HepG2 (cell line): ENCODE measurements at regions not wholly inside any gene's neighbourhood (a gene's known extent, or its start where the extent isn't known, plus 50 kb on each side); places are given as distances from the start of the nearest gene placed in this dataset.

Experiments
- ATAC-seq: fragments of 200-7000 bp; cut with Tn5 transposase; 3 replicates; pipeline ENCODE4 v1.9.1; 2020; ENCODE audit warnings: mild to moderate bottlenecking, moderate library complexity
- BruUV-seq: library from RNA; stranded (reverse); fragments of 400-500 nt; replicated peaks from 2 replicates; lab custom pipeline; 2021; lab: Mats Ljungman, UMichigan
- CTCF ChIA-PET: fragments of 300-600 bp; formaldehyde crosslinking; extraction: SDS; loops from one replicate; lab custom pipeline; 2021; ENCODE audit warnings: low total read pairs, inconsistent platforms, low intra/inter-chr PET ratio; lab: Yijun Ruan, JAX
- POLR2A ChIA-PET: fragments of 350-600 bp; sonication (Branson Sonifier 250); formaldehyde crosslinking; loops from one replicate; lab custom pipeline; 2020; ENCODE audit warnings: antibody characterized with exemption, inconsistent platforms; lab: Yijun Ruan, JAX
- DNase-seq: peaks from one replicate; pipeline ENCODE4 v3.0.0-alpha.2; 2015; ENCODE audit warnings: low spot score
- FAIRE-seq: peaks from 3 replicates; lab custom pipeline; 2011; peaks lifted over from hg19 to GRCh38; lab: Jason Lieb, UNC
- H2AFZ ChIP-seq: one replicate; pipeline ENCODE4 v1.6.1; 2011; ENCODE audit warnings: low read length, inconsistent platforms
- H3K27ac ChIP-seq: fragments of 300-600 bp; 3 replicates; pipeline ENCODE4 v1.8.0; 2011; ENCODE audit warnings: mixed run types, mild to moderate bottlenecking, mixed read lengths, low read length, inconsistent platforms; ENCODE audit not compliant: insufficient read depth; ENCODE audit errors: extremely low read length
- H3K27me3 ChIP-seq, 2 experiments: fragments of 200-600 bp in 1 of 2; 2 replicates in 1 of 2; 3 replicates in 1 of 2; pipeline versions ENCODE4 v1.6.0 to v1.8.0; 2011; ENCODE audit warnings: low read length in 2 of 2, mild to moderate bottlenecking in 2 of 2, moderate library complexity in 2 of 2, inconsistent platforms in 1 of 2; ENCODE audit not compliant: insufficient read depth in 2 of 2, control insufficient read depth in 1 of 2
- H3K36me3 ChIP-seq, 2 experiments: fragments of 200-600 bp in 1 of 2; replicated peaks in 1 of 2; 2 replicates in 1 of 2; 3 replicates in 1 of 2; pipeline versions ENCODE4 v1.5.1 to v1.8.0; 2011; ENCODE audit warnings: low read length in 2 of 2, inconsistent platforms in 1 of 2; ENCODE audit not compliant: insufficient read depth in 2 of 2, control insufficient read depth in 1 of 2
- H3K4me1 ChIP-seq: 2 replicates; pipeline ENCODE4 v1.5.1; 2012; ENCODE audit warnings: low read length, inconsistent platforms; ENCODE audit not compliant: insufficient read depth
- H3K4me2 ChIP-seq: 2 replicates; pipeline ENCODE4 v1.6.0; 2011; ENCODE audit warnings: low read depth, low read length, inconsistent platforms
- H3K4me3 ChIP-seq, 3 experiments: fragments of 200-600 bp in 1 of 3; sonication (generic), shearing (Covaris generic) in 1 of 3; replicated peaks in 1 of 3; 2 replicates each; pipeline ENCODE4 v1.5.1; 2011 to 2016; ENCODE audit warnings: low read length in 3 of 3, inconsistent platforms in 2 of 3, low read depth in 2 of 3, mild to moderate bottlenecking in 2 of 3, control low read depth in 1 of 3, mixed read lengths in 1 of 3; ENCODE audit not compliant: insufficient read depth in 1 of 3
- H3K79me2 ChIP-seq: one replicate; pipeline ENCODE4 v1.6.1; 2011; ENCODE audit warnings: low read length, inconsistent platforms; ENCODE audit not compliant: insufficient read depth
- H3K9ac ChIP-seq: 2 replicates; pipeline ENCODE4 v1.6.0; 2011; ENCODE audit warnings: mild to moderate bottlenecking, low read depth, low read length, inconsistent platforms; ENCODE audit not compliant: insufficient read depth
- H3K9me3 ChIP-seq: 2 replicates; pipeline ENCODE4 v1.5.1; 2012; ENCODE audit warnings: mild to moderate bottlenecking, low read length
- H4K20me1 ChIP-seq: 2 replicates; pipeline ENCODE4 v1.6.0; 2011; ENCODE audit warnings: inconsistent platforms, mild to moderate bottlenecking, low read length, moderate library complexity; ENCODE audit not compliant: insufficient read depth
- BRCA1 ChIP-seq: sonication (generic); formaldehyde crosslinking; IDR thresholded peaks from 2 replicates; pipeline ENCODE4 v1.4.0; 2020; ENCODE audit warnings: missing genetic modification reagents
- FOXA1 ChIP-seq, 2 experiments: fragments of 450-650 bp in 1 of 2; sonication (generic) in 1 of 2; formaldehyde crosslinking in 1 of 2; IDR thresholded peaks; 2 replicates each; pipeline versions ENCODE4 v1.4.0 to v1.6.1; 2016 to 2020; ENCODE audit warnings: missing genetic modification reagents in 1 of 2
- NFE2 ChIP-seq: sonication (generic); formaldehyde crosslinking; IDR thresholded peaks from 2 replicates; pipeline ENCODE4 v1.4.0; 2020; ENCODE audit warnings: missing genetic modification reagents
- POGZ ChIP-seq: sonication (generic); formaldehyde crosslinking; IDR thresholded peaks from 2 replicates; pipeline ENCODE4 v1.4.0; 2020; ENCODE audit warnings: mild to moderate bottlenecking, missing genetic modification reagents
- ZBTB20 ChIP-seq: sonication (generic); formaldehyde crosslinking; IDR thresholded peaks from 2 replicates; pipeline ENCODE4 v1.8.1; 2023; ENCODE audit warnings: missing genetic modification reagents, low read depth, mild to moderate bottlenecking, borderline replicate concordance
- ZNF180 ChIP-seq: sonication (generic); formaldehyde crosslinking; IDR thresholded peaks from 2 replicates; pipeline ENCODE4 v1.4.0; 2020; ENCODE audit warnings: low read depth, missing genetic modification reagents, borderline replicate concordance
- ZNF263 ChIP-seq: sonication (generic); formaldehyde crosslinking; IDR thresholded peaks from 2 replicates; pipeline ENCODE4 v1.4.0; 2020; ENCODE audit warnings: missing genetic modification reagents
- ZNF598 ChIP-seq: sonication (generic); formaldehyde crosslinking; IDR thresholded peaks from 2 replicates; pipeline ENCODE4 v1.5.1; 2020; ENCODE audit warnings: mild to moderate bottlenecking, missing genetic modification reagents, borderline replicate concordance
- ZNF772 ChIP-seq: sonication (generic); formaldehyde crosslinking; IDR thresholded peaks from 2 replicates; pipeline ENCODE4 v1.5.0; 2020; ENCODE audit warnings: mild to moderate bottlenecking, missing genetic modification reagents
- ZSCAN30 ChIP-seq: sonication (generic); formaldehyde crosslinking; IDR thresholded peaks from 2 replicates; pipeline ENCODE4 v1.5.0; 2020; ENCODE audit warnings: mild to moderate bottlenecking, missing genetic modification reagents
- WGBS: methylation state at CpG from one replicate; pipeline ENCODE4 v1.1.6; 2017; ENCODE audit warnings: low lambda C conversion rate; 5-methylcytosine and 5-hydroxymethylcytosine counted together
- in situ Hi-C: cut with HindIII; loops from 2 replicates; pipeline ENCODE4 v1.10.0; 2017; ENCODE audit warnings: low pct_unique_long_range_greater_than_20kb; ENCODE audit not compliant: extremely low pct_ligation_motif_present
- intact Hi-C: fragments of 100-400 bp; cut with micrococcal nuclease; formaldehyde crosslinking; loops from one replicate; pipeline ENCODE4 v1.10.0; 2022; ENCODE audit not compliant: unreplicated experiment
- TF ChIP-seq, protein P1 (sequence below): sonication (generic); formaldehyde crosslinking; IDR thresholded peaks from 2 replicates; pipeline ENCODE4 v1.8.1; 2023; ENCODE audit warnings: missing genetic modification reagents, inconsistent platforms, borderline replicate concordance
- TF ChIP-seq, protein P2 (sequence below): sonication (generic); formaldehyde crosslinking; IDR thresholded peaks from 2 replicates; pipeline ENCODE4 v1.4.0; 2020; ENCODE audit warnings: missing genetic modification reagents, mild to moderate bottlenecking, borderline replicate concordance
- TF ChIP-seq, protein P3 (sequence below): sonication (generic); formaldehyde crosslinking; IDR thresholded peaks from 2 replicates; pipeline ENCODE4 v1.5.0; 2020; ENCODE audit warnings: mild to moderate bottlenecking, missing genetic modification reagents, borderline replicate concordance

DNA sequence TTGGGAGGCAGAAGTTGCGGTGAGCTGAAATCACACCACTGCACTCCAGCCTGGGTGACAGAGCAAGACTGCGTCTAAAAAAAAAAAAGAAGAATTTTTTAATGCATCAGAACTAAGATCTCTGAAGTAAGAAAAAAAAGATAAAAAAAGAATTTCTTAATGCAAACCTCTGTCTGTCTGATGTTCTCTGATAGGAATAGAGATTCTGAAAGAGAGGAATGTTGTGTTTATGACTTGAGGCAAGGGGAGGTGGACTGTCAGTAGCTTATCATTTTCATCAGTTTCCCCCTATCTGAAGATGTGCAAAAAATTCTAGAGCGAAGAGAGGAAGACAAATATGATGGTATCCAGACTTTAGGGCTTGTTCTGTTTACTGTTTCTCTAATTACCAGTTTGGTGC lies 121.5 kb downstream of the SEC23IP start:
- no peak for ATAC-seq
- Histone ChIP-seq H3K36me3 (no peaks in the 10 kb centered on the region), H4K20me1 (no peaks in the 10 kb centered on the region)
- BruUV-seq: no TSS peak
- in situ Hi-C loops: no loop called here
- TF ChIP-seq ZBTB20 (no peak), ZNF263 (no peak), ZNF180 (no peak), ZNF598 (CRISPR knock-in tag) (no peak), BRCA1 (CRISPR knock-in tag) (no peak), POGZ (CRISPR knock-in tag) (no peak), FOXA1 (IDR thresholded peaks at IDR 0.05) (no peak), FOXA1 (CRISPR knock-in tag; IDR thresholded peaks at IDR 0.05) (no peak), ZNF772 (CRISPR knock-in tag) (no peak), ZSCAN30 (no peak), NFE2 (no peak)
- TF ChIP-seq, protein P1, sequence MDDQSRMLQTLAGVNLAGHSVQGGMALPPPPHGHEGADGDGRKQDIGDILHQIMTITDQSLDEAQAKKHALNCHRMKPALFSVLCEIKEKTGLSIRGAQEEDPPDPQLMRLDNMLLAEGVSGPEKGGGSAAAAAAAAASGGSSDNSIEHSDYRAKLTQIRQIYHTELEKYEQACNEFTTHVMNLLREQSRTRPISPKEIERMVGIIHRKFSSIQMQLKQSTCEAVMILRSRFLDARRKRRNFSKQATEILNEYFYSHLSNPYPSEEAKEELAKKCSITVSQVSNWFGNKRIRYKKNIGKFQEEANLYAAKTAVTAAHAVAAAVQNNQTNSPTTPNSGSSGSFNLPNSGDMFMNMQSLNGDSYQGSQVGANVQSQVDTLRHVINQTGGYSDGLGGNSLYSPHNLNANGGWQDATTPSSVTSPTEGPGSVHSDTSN (CRISPR knock-in tag): no peak
- TF ChIP-seq, protein P2, sequence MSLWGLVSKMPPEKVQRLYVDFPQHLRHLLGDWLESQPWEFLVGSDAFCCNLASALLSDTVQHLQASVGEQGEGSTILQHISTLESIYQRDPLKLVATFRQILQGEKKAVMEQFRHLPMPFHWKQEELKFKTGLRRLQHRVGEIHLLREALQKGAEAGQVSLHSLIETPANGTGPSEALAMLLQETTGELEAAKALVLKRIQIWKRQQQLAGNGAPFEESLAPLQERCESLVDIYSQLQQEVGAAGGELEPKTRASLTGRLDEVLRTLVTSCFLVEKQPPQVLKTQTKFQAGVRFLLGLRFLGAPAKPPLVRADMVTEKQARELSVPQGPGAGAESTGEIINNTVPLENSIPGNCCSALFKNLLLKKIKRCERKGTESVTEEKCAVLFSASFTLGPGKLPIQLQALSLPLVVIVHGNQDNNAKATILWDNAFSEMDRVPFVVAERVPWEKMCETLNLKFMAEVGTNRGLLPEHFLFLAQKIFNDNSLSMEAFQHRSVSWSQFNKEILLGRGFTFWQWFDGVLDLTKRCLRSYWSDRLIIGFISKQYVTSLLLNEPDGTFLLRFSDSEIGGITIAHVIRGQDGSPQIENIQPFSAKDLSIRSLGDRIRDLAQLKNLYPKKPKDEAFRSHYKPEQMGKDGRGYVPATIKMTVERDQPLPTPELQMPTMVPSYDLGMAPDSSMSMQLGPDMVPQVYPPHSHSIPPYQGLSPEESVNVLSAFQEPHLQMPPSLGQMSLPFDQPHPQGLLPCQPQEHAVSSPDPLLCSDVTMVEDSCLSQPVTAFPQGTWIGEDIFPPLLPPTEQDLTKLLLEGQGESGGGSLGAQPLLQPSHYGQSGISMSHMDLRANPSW (CRISPR knock-in tag): no peak
- TF ChIP-seq, protein P3, sequence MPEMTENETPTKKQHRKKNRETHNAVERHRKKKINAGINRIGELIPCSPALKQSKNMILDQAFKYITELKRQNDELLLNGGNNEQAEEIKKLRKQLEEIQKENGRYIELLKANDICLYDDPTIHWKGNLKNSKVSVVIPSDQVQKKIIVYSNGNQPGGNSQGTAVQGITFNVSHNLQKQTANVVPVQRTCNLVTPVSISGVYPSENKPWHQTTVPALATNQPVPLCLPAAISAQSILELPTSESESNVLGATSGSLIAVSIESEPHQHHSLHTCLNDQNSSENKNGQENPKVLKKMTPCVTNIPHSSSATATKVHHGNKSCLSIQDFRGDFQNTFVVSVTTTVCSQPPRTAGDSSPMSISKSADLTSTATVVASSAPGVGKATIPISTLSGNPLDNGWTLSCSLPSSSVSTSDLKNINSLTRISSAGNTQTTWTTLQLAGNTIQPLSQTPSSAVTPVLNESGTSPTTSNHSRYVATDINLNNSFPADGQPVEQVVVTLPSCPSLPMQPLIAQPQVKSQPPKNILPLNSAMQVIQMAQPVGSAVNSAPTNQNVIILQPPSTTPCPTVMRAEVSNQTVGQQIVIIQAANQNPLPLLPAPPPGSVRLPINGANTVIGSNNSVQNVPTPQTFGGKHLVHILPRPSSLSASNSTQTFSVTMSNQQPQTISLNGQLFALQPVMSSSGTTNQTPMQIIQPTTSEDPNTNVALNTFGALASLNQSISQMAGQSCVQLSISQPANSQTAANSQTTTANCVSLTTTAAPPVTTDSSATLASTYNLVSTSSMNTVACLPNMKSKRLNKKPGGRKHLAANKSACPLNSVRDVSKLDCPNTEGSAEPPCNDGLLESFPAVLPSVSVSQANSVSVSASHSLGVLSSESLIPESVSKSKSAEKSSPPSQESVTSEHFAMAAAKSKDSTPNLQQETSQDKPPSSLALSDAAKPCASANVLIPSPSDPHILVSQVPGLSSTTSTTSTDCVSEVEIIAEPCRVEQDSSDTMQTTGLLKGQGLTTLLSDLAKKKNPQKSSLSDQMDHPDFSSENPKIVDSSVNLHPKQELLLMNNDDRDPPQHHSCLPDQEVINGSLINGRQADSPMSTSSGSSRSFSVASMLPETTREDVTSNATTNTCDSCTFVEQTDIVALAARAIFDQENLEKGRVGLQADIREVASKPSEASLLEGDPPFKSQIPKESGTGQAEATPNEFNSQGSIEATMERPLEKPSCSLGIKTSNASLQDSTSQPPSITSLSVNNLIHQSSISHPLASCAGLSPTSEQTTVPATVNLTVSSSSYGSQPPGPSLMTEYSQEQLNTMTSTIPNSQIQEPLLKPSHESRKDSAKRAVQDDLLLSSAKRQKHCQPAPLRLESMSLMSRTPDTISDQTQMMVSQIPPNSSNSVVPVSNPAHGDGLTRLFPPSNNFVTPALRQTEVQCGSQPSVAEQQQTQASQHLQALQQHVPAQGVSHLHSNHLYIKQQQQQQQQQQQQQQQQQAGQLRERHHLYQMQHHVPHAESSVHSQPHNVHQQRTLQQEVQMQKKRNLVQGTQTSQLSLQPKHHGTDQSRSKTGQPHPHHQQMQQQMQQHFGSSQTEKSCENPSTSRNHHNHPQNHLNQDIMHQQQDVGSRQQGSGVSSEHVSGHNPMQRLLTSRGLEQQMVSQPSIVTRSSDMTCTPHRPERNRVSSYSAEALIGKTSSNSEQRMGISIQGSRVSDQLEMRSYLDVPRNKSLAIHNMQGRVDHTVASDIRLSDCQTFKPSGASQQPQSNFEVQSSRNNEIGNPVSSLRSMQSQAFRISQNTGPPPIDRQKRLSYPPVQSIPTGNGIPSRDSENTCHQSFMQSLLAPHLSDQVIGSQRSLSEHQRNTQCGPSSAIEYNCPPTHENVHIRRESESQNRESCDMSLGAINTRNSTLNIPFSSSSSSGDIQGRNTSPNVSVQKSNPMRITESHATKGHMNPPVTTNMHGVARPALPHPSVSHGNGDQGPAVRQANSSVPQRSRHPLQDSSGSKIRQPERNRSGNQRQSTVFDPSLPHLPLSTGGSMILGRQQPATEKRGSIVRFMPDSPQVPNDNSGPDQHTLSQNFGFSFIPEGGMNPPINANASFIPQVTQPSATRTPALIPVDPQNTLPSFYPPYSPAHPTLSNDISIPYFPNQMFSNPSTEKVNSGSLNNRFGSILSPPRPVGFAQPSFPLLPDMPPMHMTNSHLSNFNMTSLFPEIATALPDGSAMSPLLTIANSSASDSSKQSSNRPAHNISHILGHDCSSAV (CRISPR knock-in tag): no peak
- TF ChIP-seq, all 625 proteins: peak for 0
- Histone ChIP-seq H2AFZ (no peak overlapping the region), H3K4me1 (0 out of 2 replicates have a peak, but pooled peaks cover 5% of the 10 kb centered on the region), H3K27me3 (peaks cover 3 to 30% of the 10 kb centered on the region in 2 experiments; a peak in 4 of 5 replicates), H3K4me3 (no peak overlapping the region), H3K4me2 (no peak overlapping the region), H3K27ac (no peak overlapping the region), H3K79me2 (no peaks in the 10 kb centered on the region), H3K9ac (no peak overlapping the region), H3K9me3 (no peaks in the 10 kb centered on the region)
- ChIA-PET POLR2A (no interaction called here), CTCF (no interaction called here)
- 33% methylated on average over 3 of the region's 3 CpGs for WGBS
- intact Hi-C loops: no loop called here
- DNase-seq: no peak
- no peak for FAIRE-seq
